Thyroid gland (tissue), 4 donors: ENCODE measurements at regions not wholly inside any gene's neighbourhood (a gene's known extent, or its start where the extent isn't known, plus 50 kb on each side); places are given as distances from the start of the nearest gene placed in this dataset.

ENCODE experiments used
- POLR2A ChIP-seq, 2 donors: fragments of 450-650 bp; IDR thresholded peaks; one replicate each; pipeline ENCODE4 v1.6.1; 2017; ENCODE audit warnings: antibody characterized with exemption in 2 of 2, mild to moderate bottlenecking in 2 of 2, moderate library complexity in 1 of 2
- TF ChIP-seq, protein P1 (sequence below), 6 experiments: fragments of 200-600 bp in 3 of 6; fragments of 450-650 bp in 3 of 6; sonication (generic) in 3 of 6; IDR thresholded peaks; one replicate each; pipeline ENCODE4 v1.5.1; 2016 to 2019; ENCODE audit warnings: antibody characterized with exemption in 6 of 6, mild to moderate bottlenecking in 2 of 6, inconsistent platforms in 1 of 6, moderate library complexity in 1 of 6

DNA sequence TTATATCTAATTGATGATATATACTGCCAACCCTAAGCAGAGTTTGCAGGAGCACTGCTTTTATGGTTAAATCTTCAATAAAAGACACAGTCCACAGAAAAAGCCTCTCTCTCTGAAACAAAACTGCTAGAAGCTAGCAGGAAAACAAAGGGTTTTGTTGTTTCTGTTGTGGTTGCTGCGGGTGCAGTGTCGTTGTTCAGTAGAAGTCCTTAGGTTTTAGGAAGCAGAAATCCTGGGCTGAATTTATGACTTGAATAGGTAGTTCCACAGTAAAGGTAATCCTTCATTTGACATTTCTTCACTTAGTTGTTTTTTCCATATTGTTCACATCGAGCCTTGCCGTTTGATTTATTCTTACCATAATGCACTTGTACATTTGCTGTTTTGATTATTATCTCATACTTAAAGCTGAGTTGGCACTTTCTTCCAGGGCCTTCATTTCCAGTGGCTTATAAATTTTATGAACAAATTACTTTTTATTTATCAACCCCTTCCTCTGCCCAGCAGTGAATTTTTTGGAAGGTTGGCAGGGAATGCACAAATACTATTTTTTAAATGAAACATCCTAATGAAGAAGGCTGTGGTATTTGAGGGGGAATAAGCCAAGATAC is 209.6 kb upstream of the SLC30A5 start:
- TF ChIP-seq, protein P1, sequence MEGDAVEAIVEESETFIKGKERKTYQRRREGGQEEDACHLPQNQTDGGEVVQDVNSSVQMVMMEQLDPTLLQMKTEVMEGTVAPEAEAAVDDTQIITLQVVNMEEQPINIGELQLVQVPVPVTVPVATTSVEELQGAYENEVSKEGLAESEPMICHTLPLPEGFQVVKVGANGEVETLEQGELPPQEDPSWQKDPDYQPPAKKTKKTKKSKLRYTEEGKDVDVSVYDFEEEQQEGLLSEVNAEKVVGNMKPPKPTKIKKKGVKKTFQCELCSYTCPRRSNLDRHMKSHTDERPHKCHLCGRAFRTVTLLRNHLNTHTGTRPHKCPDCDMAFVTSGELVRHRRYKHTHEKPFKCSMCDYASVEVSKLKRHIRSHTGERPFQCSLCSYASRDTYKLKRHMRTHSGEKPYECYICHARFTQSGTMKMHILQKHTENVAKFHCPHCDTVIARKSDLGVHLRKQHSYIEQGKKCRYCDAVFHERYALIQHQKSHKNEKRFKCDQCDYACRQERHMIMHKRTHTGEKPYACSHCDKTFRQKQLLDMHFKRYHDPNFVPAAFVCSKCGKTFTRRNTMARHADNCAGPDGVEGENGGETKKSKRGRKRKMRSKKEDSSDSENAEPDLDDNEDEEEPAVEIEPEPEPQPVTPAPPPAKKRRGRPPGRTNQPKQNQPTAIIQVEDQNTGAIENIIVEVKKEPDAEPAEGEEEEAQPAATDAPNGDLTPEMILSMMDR (IDR thresholded peaks at IDR 0.05) = no peak
- TF ChIP-seq POLR2A (IDR thresholded peaks at IDR 0.05) = no peak
